OCI-LY3 (cell line): ENCODE measurements at regions not wholly inside any gene's neighbourhood (a gene's known extent, or its start where the extent isn't known, plus 50 kb on each side); places are given as distances from the start of the nearest gene placed in this dataset.

Source experiments
- H2AFZ ChIP-seq: fragments of 200-600, 300-600 bp; shearing (Covaris generic); 2 replicates; pipeline ENCODE4 v1.6.0; 2014; ENCODE audit warnings: antibody characterized with exemption, low read depth, low read length
- H3K27ac ChIP-seq: fragments of 200-600, 300-600 bp; sonication (generic); 2 replicates; pipeline ENCODE4 v1.5.1; 2014; ENCODE audit warnings: mild to moderate bottlenecking, low read length, moderate library complexity, mixed read lengths
- H3K27me3 ChIP-seq: fragments of 200-600, 300-600 bp; sonication (generic); 2 replicates; pipeline ENCODE4 v1.6.1; 2014; ENCODE audit warnings: low read depth, low read length, mixed read lengths
- H3K36me3 ChIP-seq: fragments of 200-600, 300-600 bp; sonication (generic); replicated peaks from 2 replicates; pipeline ENCODE3; 2014; ENCODE audit warnings: low read depth, low read length, mixed read lengths
- H3K4me1 ChIP-seq: fragments of 300-600, 200-600 bp; sonication (generic); 2 replicates; pipeline ENCODE4 v1.6.1; 2014; ENCODE audit warnings: low read length, mixed read lengths
- H3K4me2 ChIP-seq: fragments of 200-600, 300-600 bp; sonication (generic); 2 replicates; pipeline ENCODE4 v1.6.1; 2014; ENCODE audit warnings: low read length, mixed read lengths
- H3K4me3 ChIP-seq: fragments of 300-600, 200-600 bp; sonication (generic); 2 replicates; pipeline ENCODE4 v1.5.1; 2014; ENCODE audit warnings: antibody characterized with exemption, mild to moderate bottlenecking, low read length, moderate library complexity
- H3K79me2 ChIP-seq: fragments of 300-600, 200-600 bp; shearing (Covaris generic); 2 replicates; pipeline ENCODE4 v1.6.1; 2014; ENCODE audit warnings: mild to moderate bottlenecking, low read length, mixed read lengths
- H3K9ac ChIP-seq: fragments of 300-600, 200-600 bp; shearing (Covaris generic); 2 replicates; pipeline ENCODE4 v1.6.0; 2014; ENCODE audit warnings: mild to moderate bottlenecking, low read length, moderate library complexity
- H3K9me3 ChIP-seq: fragments of 200-600, 300-600 bp; shearing (Covaris generic); 2 replicates; pipeline ENCODE4 v1.6.1; 2014; ENCODE audit warnings: low read length, mixed read lengths; ENCODE audit not compliant: insufficient read depth
- H4K20me1 ChIP-seq: fragments of 200-600, 300-600 bp; sonication (generic); 2 replicates; pipeline ENCODE4 v1.6.1; 2016; ENCODE audit warnings: low read length, mixed read lengths; ENCODE audit not compliant: insufficient read depth
- EZH2phosphoT487 ChIP-seq: fragments of 200-600 bp; shearing (Covaris generic); IDR thresholded peaks from 2 replicates; pipeline ENCODE4 v1.6.1; 2018; ENCODE audit warnings: antibody characterized with exemption, mixed run types, low read depth
- TF ChIP-seq, protein P1 (sequence below): fragments of 200-600, 300-600 bp; sonication (generic); IDR thresholded peaks from 2 replicates; pipeline ENCODE4 v1.5.1; 2014; ENCODE audit warnings: antibody characterized with exemption, low read length, low read depth

DNA sequence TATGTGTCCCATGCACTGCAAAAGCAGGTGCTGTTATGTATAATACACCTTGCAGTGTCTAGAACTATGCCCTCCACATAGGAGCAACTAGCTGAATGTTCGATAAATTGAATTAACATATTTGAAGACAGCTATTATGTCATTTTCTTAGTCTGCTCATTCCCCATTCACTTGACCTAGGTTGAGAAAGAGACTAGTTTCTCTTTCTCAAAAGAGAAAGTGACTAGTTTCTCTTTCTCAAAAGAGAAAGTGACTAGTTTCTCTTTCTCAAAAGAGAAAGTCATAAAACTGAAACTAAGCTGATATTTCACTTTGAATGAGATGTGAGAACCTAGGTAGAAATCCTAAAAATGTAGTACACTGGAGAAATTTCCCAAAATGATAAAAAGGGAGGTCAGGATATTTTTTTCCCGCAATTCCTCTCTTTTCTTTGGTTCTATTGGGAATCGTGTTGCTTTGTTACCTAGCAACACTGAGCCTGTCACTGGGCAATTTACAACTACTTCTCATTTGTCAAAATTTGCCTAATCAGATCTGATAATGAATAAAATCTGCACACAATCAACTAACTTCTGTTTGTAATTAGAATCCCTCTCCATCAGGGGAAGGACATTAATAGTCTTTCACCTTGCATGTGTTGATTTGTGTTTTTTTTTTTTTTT lies 132.0 kb upstream of the GRIA1 start:
- no peak overlapping the region for H2AFZ ChIP-seq
- no peak for TF ChIP-seq EZH2phosphoT487
- TF ChIP-seq, protein P1, sequence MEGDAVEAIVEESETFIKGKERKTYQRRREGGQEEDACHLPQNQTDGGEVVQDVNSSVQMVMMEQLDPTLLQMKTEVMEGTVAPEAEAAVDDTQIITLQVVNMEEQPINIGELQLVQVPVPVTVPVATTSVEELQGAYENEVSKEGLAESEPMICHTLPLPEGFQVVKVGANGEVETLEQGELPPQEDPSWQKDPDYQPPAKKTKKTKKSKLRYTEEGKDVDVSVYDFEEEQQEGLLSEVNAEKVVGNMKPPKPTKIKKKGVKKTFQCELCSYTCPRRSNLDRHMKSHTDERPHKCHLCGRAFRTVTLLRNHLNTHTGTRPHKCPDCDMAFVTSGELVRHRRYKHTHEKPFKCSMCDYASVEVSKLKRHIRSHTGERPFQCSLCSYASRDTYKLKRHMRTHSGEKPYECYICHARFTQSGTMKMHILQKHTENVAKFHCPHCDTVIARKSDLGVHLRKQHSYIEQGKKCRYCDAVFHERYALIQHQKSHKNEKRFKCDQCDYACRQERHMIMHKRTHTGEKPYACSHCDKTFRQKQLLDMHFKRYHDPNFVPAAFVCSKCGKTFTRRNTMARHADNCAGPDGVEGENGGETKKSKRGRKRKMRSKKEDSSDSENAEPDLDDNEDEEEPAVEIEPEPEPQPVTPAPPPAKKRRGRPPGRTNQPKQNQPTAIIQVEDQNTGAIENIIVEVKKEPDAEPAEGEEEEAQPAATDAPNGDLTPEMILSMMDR = no peak
- H3K9me3 ChIP-seq = no peaks in the 10 kb centered on the region
- H3K4me2 ChIP-seq = peak overlapping the region; percentile 68
- peak overlapping the region; percentile 76 for H3K27ac ChIP-seq
- H4K20me1 ChIP-seq = no peaks in the 10 kb centered on the region
- no peaks in the 10 kb centered on the region for H3K27me3 ChIP-seq
- H3K36me3 ChIP-seq = no peaks in the 10 kb centered on the region
- H3K4me1 ChIP-seq = peaks cover 15% of the 10 kb centered on the region
- peak overlapping the region; percentile 4; the same call in 1 of the 2 replicates for H3K9ac ChIP-seq
- no peaks in the 10 kb centered on the region for H3K79me2 ChIP-seq
- peak overlapping the region; percentile 62 for H3K4me3 ChIP-seq

DNA sequence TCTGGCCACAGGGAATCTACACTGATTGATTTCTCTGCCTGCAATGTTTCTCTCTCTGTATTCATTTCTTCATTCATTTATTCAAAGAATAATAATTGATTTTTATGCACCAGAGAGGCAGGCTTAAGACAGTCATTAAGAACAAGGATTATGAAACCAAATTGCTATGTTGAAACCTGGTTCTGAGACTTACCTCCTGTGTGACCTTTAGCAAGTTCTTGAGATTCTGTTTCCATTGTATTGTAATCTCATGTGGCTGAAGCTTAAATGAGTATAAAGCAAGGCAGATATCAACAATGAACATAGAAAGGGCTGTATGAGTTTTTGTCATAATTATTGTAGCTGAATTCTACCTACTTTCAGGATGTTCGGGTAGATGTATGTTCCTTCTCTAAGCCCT lies 129.6 kb upstream of the GRIA1 start:
- Histone ChIP-seq H3K27me3 (no peaks in the 10 kb centered on the region), H3K36me3 (no peaks in the 10 kb centered on the region), H3K4me3 (no peak overlapping the region), H2AFZ (no peak overlapping the region), H3K27ac (no peak overlapping the region), H3K9ac (no peak overlapping the region), H3K4me2 (no peak overlapping the region), H3K79me2 (no peaks in the 10 kb centered on the region), H3K9me3 (no peaks in the 10 kb centered on the region), H4K20me1 (no peaks in the 10 kb centered on the region), H3K4me1 (peaks cover 22% of the 10 kb centered on the region)
- TF ChIP-seq, protein P1 = no peak
- no peak for TF ChIP-seq EZH2phosphoT487

GRCh38 chr5:153361735-153362409 lies 128.6 kb upstream of the GRIA1 start:
- no peak overlapping the region for H3K4me3 ChIP-seq
- TF ChIP-seq, protein P1 = no peak
- H3K4me1 ChIP-seq = peaks cover 24% of the 10 kb centered on the region
- H3K4me2 ChIP-seq = no peak overlapping the region
- H2AFZ ChIP-seq = no peak overlapping the region
- no peaks in the 10 kb centered on the region for H3K79me2 ChIP-seq
- H3K27ac ChIP-seq = no peak overlapping the region
- no peak overlapping the region for H3K9ac ChIP-seq
- no peaks in the 10 kb centered on the region for H3K9me3 ChIP-seq
- H4K20me1 ChIP-seq = no peaks in the 10 kb centered on the region
- H3K27me3 ChIP-seq = no peaks in the 10 kb centered on the region
- no peaks in the 10 kb centered on the region for H3K36me3 ChIP-seq

DNA sequence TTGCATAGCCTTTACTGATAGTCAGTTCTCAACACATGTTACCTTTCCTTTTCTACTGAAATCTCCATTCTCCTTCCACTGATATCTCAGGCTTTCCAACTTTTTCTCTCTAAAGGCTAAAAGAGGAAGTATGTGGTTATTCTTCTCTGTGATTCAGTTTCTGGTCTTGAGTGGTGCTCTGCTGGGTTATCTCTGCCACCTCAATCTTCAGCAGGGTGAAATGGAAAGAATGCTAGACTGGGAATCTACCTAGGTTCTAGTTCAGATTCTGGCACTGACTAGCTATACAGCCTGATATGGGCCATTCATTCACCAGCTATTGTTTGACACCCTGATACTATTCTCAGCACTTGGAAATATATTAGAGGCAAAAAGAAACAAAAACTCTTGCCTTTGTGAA lies 124.9 kb upstream of the GRIA1 start:
- TF ChIP-seq, protein P1 = no peak
- no peak for TF ChIP-seq EZH2phosphoT487
- Histone ChIP-seq H3K27ac (no peak overlapping the region), H3K27me3 (no peaks in the 10 kb centered on the region), H3K9ac (no peak overlapping the region), H2AFZ (no peak overlapping the region), H3K79me2 (no peaks in the 10 kb centered on the region), H4K20me1 (no peaks in the 10 kb centered on the region), H3K4me2 (peak overlapping the region; percentile 27; the same call in 1 of the 2 replicates), H3K9me3 (no peaks in the 10 kb centered on the region), H3K4me1 (peaks cover 9% of the 10 kb centered on the region), H3K36me3 (no peaks in the 10 kb centered on the region), H3K4me3 (no peak overlapping the region)
